ENCODE measurements at regions not wholly inside any gene's neighbourhood (a gene's known extent, or its start where the extent isn't known, plus 50 kb on each side); places are given as distances from the start of the nearest gene placed in this dataset.
A peak's percentile ranks its signal among the peaks of the same experiment; 100 is the strongest.
"Not testable (repeated sequence)": the region's sequence is repeated elsewhere in the genome, so short reads cannot be mapped to it uniquely, and the experiment has no call there.

DNA sequence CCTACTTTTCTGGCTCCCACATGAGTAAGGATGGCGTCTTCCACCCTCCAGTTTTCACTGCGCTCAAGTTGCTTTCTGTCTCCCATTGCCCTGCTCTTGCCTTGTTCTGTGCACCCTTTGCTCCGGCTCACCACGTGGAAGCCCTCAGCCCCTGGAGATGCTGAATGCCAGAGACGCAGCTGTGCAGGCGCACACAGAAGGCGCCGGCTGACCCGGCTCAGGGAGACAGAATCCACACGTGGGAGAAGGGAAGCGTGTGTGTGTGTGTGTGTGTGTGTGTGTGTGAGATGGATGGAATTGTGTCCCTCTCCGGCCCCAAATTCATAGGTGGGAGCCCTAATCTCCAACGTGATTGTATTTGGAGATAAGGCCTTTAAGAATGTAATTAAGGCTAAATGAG lies 118.2 kb upstream of the ERRFI1 start:
- DNase-seq (ENCODE audit: low read depth) = no peak

- peak; percentile 87 for DNase-seq (ENCODE audit: low read depth)
Observed at GRCh38 chr1:8142955-8143629, 117.0 kb upstream of the ERRFI1 start.

DNA sequence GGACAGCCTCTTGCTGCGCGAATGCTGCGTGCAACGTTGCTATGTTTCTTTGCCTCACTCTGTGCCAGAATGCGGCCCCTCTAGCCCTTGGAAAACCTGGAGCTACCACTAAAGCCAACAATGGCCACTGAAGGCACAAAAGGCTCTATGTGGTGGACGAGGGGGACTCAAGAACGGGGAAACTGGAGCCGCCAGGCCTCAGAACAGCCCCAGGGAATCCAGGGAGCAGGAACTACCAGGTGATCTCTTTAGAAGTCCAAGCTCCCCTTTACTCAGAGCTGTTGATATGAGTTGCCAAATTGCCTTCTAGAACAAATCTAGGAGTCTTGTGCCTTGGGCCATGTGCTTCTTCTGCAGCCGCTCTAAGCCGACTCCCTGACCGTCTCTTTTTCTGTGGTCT lies 113.8 kb upstream of the ERRFI1 start:
- DNase-seq (ENCODE audit: low read depth) = no peak

GRCh38 chr1:8139383-8139782 lies 113.3 kb upstream of the ERRFI1 start:
- DNase-seq (ENCODE audit: low read depth) = no peak

DNA sequence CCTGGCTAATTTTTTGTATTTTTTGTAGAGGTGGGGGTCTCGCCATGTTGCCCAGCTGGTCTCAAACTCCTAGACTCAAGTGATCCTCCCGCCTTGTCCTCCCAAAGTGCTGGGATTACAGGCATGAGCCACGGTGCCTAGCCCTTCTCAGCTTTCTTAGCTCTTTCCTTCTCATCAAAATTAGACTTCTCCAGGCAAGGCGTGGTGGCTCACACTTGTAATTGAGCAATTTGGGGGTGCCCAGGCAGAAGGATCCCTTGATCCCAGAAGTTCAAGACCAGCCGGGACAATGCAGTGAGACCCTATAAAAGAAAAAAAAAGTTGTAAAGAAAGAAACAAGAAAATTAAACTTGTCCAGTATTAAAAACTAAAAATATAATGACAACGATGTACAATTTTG lies 112.6 kb upstream of the ERRFI1 start:
- DNase-seq (ENCODE audit: low read depth) = no peak

DNA sequence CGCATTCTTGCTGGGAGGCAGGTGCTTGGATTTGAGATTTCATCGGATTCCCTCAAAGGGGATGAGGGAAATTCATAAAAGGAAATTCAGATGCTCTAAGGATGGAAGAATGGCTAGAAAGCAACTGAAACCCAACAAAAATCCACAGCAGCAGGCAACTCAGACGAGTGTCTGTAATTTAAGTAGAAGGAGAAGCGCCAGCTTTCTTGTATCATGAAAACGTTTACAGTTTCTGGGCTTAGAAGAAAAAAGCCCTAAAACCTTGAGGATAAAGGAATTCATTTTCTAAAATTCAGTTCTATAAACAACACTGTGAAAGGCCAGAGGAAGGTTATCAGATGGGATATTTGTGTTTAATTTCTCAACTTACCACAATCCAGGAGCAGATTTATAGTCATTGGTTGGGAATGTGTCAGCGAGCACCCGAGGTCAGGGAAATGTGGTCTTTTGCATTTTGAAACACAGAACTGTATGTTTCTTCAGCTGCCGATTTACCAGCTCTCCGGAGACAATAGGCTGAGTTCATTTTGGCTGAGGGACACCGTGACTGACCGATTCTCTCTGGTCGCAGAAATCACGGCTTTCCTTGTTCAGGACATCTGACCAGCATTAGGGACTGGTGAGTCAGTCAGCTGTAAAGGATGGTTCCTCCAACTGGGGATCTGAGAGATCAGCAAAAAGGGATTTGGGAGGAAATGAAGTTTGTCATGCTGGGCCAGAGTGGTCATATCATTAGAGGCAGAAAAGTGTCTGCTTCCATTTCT lies 111.6 kb upstream of the ERRFI1 start:
- DNase-seq (ENCODE audit: low read depth) = peak; percentile 98

DNA sequence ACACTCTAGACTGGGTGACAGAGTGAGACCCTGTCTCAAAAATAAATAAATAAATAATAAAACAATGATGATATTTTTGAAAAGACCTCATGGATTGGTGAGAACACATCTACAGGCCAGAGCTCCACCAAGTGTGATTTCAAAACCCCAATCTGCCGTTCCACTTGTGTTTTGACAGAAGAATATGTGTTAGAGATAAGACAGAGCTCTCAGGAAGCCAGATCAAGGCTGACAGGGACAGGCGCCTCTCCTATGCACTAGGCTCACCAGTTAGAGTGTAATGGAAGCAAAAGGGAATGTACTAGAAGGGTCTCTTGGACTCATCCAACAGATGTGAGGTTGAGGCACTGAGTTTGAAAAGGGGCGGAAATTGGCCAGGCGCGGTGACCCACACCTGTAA lies 110.7 kb upstream of the ERRFI1 start:
- DNase-seq (ENCODE audit: low read depth) = no peak

DNA sequence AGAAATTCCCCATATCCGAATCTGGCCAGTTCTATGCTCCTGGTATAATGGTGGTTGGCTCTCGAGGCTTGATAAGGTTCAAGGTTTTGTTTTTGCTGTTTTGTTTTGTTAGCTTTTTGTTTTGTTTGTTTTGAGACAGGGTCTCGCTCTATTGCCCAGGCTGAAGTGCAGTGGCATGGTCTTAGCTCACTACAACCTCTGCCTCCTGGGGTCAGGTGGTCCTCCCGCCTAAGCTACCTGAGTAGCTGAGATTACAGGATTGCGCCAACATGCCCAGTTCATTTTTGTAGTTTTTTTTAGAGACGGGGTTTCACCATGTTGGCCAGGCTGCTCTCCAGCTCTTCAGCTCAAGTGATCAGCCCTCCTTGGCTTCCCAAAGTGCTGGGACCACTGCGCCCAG lies 109.1 kb upstream of the ERRFI1 start:
- no peak for DNase-seq (ENCODE audit: low read depth)

DNA sequence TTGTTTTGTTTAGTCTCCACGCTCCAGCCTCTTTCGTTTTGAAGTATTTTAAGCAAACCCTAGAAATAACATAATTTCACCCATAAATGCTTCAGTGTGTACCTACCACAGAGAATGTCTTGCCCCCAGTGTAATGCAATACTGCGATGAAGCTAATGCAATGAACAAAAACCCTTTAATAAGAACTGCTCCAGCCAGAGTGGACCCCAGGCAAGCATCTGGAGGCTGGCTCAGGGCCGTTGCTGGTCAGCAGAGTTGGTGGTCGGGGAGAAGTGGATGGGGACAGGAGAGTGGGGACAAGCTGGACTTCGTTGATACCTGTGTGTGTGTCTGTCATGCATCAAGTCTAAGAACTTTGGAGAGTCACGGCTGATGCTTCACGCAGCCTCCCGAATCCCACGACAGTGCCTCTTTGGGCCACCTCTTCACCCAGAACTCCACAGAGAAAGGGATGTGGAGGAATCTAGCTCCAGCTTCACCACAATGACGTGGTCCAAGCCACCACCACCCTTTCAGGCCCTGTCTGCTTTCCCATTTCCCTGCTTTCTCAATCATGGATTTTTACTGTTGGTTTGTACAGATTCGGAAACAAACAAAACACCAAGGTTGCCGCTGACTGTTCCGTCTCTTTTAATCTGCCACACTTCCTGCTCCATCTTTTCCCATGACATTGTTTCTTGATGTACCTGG lies 108.6 kb upstream of the ERRFI1 start:
- peak; percentile 46 for DNase-seq (ENCODE audit: low read depth)

DNA sequence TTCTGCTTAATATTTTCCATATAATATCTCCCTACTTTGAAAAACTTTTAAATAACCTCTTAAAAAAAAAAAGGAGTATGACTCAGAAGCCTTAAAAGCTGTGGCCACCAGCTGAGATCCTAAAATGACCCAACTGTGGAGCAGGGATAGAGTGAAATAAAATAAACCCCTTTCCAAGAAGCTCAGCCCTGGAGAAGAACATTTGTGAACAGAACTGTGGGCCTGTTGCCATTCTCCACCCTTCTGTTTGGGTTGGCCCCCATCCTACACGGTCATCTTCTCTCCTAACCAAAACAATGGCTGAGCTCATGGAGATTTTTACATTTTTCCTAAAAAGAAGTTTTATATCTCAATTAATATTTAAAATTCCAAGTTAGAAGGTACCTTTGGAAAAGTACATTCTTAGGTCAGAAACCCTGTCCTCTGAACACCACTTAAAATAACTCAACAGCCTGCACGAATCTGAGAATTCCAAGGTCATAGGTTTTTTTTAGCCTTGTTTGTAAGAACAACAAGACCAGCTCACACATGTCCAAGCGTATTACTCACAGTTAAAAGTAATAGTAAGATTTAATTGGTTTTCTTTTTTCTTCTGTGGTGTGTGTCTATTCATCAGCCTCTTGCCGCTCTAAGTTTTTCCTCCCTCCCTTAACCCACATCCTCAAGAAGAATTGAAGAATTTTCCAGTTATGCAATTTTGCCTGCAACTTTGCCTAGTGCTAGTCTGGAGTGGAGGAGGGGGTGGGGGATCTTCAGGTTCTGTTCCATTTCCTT lies 107.7 kb upstream of the ERRFI1 start:
- DNase-seq (ENCODE audit: low read depth) = peak; percentile 96

DNA sequence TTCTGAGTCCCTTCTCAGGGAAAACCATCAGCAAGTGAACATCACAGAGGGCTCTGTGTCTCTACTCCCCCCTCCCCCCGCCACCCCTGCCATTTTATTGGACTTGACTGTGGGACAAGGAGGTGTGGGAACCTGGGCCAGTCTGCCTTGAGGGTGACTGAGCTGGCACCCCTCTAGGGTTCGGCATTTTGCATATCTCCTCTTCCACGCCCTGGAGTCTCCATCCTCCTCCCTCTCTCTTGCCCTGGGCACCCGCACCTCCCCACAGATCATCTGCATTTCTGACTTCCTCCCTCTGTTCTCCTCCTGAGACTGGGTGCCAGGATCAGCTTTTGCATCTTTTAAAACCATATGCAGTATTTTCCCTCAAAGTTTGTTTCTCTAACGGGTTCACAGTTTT lies 107.1 kb upstream of the ERRFI1 start:
- no peak for DNase-seq (ENCODE audit: low read depth)

GRCh38 chr1:8127171-8127641 lies 101.1 kb upstream of the ERRFI1 start:
- DNase-seq (ENCODE audit: low read depth) = peak; percentile 51

DNA sequence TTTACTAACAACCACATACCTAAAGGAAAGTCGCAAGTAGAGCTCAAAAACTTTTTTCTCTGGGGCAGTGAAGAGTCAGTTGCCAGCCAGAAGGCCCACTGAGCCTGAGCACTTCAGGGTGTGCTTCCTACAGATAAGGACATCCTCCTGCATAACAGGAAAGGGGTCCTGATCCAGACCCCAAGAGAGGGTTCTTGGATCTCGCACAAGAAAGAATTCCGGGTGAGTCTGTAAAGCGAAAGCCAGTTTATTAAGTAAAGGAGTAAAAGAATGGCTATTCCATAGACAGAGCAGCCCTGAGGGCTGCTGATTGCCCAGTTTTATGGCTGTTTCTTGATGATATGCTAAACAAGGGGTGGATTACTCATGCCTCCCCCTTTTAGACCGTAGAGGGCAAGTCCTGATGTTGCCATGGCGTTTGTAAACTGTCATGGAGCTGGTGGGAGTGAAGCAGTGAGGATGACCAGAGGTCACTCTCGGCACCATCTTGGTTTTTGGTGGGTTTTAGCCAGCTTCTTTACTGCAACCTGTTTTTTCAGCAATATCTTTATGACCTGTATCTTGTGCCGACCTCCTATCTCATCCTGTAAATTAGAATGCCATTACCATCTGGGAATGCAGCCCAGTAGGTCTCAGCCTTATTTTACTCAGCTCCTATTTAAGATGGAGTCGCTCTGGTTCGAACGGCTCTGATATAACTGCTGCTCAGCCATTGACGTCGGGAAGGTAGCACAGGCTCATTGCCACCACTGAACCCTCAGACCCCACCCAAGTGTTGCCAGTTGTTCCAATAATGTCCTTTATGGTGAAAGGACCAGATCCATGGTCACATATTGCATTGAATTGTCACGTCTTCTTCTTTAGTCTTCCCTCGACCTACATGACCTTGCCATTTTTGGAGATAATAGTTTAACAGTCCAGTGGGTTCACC lies 96.6 kb upstream of the ERRFI1 start:
- DNase-seq (ENCODE audit: low read depth) = peak; percentile 50

DNA sequence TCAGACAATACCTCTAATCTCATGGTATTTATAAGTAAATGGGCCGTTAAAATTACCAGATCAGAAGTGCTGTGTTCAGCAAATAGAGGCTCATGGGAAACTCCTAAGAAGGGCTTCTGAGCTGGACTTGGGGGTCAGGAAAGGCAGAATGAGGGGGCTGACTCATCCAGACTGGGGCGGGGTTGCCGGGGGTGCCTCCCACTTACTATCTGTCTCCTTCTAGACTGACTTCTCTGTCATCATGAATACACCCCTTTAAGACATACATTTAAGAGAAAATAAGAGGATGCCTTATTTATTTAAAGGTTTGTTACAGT lies 96.0 kb upstream of the ERRFI1 start:
- peak; percentile 88 for DNase-seq (ENCODE audit: low read depth)

GRCh38 chr1:8121261-8122159 lies 95.4 kb upstream of the ERRFI1 start:
- peak; percentile 92 for DNase-seq (ENCODE audit: low read depth)

GRCh38 chr1:8120693-8121260 lies 94.7 kb upstream of the ERRFI1 start:
- peak; percentile 76 for DNase-seq (ENCODE audit: low read depth)

GRCh38 chr1:8118736-8119135 lies 92.6 kb upstream of the ERRFI1 start:
- not testable (repeated sequence) for DNase-seq (ENCODE audit: low read depth)

DNA sequence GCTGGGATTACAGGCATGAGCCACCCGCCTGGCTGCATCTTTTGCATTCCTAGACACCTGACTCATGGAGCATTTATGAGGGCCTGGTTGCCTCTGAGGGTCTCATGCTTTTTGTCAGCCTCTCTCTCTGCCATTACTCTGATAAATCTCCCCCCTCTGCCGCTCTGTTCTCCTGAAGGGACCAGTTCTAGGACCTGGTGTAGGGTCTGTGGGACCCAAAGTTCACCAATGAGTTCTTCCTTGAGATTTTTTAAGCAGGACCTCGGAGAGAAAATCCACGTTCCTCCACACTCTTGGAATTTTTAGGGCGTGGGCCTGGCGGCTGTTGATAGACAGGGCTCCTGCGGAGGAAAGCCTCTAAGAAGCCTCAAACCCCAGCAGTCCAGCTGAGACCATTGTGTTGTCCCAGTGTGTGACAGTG lies 91.9 kb upstream of the ERRFI1 start:
- DNase-seq (ENCODE audit: low read depth) = peak; percentile 55

GRCh38 chr1:8116894-8117264 lies 90.8 kb upstream of the ERRFI1 start:
- peak; percentile 89 for DNase-seq (ENCODE audit: low read depth)

DNA sequence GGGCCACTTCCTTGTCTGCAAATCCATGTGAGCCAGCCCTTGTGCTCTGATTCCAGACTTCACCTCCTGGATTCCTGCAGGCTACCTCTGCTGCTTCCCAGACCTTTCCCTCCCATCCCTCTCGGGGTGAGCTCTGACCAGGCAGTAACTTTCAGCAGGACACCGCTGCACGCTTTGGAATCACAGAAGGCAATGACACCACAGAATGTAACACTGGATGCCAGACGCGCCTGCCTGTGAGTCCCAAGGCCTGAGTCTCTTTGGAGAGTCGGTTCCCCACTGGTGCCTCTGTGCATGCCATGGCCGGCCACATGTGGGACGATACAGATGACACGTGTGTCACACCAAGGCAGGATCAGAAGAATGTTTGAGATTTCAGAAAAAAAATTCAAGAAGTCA lies 89.7 kb upstream of the ERRFI1 start:
- no peak for DNase-seq (ENCODE audit: low read depth)

All from iris pigment epithelial cell (primary cell).